Adrenal gland (tissue), 9 donors: ENCODE measurements at regions not wholly inside any gene's neighbourhood (a gene's known extent, or its start where the extent isn't known, plus 50 kb on each side); places are given as distances from the start of the nearest gene placed in this dataset.

Experiments used
- DNase-seq, 7 donors: peaks; one replicate each; pipeline ENCODE4 v3.0.0-alpha.2; 2019 to 2020
- H3K27ac ChIP-seq, 5 donors: fragments of 200-600 bp; sonication (generic) in 4 of 5; 1 replicate in 3 of 5; 2 replicates in 2 of 5; pipeline versions ENCODE4 v1.5.1 to v1.8.0; 2016 to 2020; ENCODE audit warnings: mild to moderate bottlenecking in 1 of 5
- H3K27me3 ChIP-seq: fragments of 200-600 bp; 2 replicates; pipeline ENCODE4 v1.8.0; 2021
- H3K36me3 ChIP-seq, 2 donors: fragments of 200-600 bp; replicated peaks in 1 of 2; 1 replicate in 1 of 2; 2 replicates in 1 of 2; pipeline versions ENCODE4 v1.5.1 to v1.8.0; 2018 to 2022
- H3K4me1 ChIP-seq, 2 donors: fragments of 200-600 bp; replicated peaks in 1 of 2; 1 replicate in 1 of 2; 2 replicates in 1 of 2; pipeline versions ENCODE4 v1.5.1 to v1.8.0; 2018 to 2021
- H3K4me3 ChIP-seq, 4 donors: fragments of 200-600 bp; sonication (generic) in 3 of 4; one replicate each; pipeline ENCODE4 v1.5.1; 2016 to 2018
- H3K9me3 ChIP-seq, 3 donors: fragments of 200-600 bp; sonication (generic) in 1 of 3; replicated peaks in 1 of 3; 1 replicate in 2 of 3; 2 replicates in 1 of 3; pipeline versions ENCODE4 v1.5.1 to v1.8.0; 2016 to 2021
- POLR2A ChIP-seq, 2 donors: fragments of 450-650 bp; IDR thresholded peaks; one replicate each; pipeline ENCODE4 v1.6.1; 2017; ENCODE audit warnings: antibody characterized with exemption in 2 of 2, mild to moderate bottlenecking in 2 of 2, moderate library complexity in 1 of 2
- WGBS, 4 donors: extraction: QIAGEN DNeasy Blood & Tissue Kit in 2 of 4; methylation state at CpG; one replicate each; pipeline versions ENCODE4 v1.1.5 to v1.1.7; 2013 to 2017; 5-methylcytosine and 5-hydroxymethylcytosine counted together
- intact Hi-C, 2 donors: fragments of 100-400 bp; cut with DNase I; formaldehyde crosslinking; loops; one replicate each; pipeline versions ENCODE4 v1.14.1 to v1.15.0; 2022 to 2023
- TF ChIP-seq, protein P1 (sequence below), 6 experiments: fragments of 450-650 bp in 4 of 6; fragments of 200-600 bp in 2 of 6; sonication (generic) in 1 of 6; IDR thresholded peaks; 1 replicate in 5 of 6; 2 replicates in 1 of 6; pipeline versions ENCODE4 v1.5.1 to v1.8.0; 2016 to 2021; ENCODE audit warnings: antibody characterized with exemption in 6 of 6, mild to moderate bottlenecking in 2 of 6, moderate library complexity in 1 of 6
- donor health status: healthy with polysubstance abuse.
- donor health status: Bipolar disorder and iron deficiency.
- donor health status: DM: yes; HTN: yes; CAD: no.
- donor health status: DM: no; HTN: no; CAD: no.
- donor health status: DM: no; HTN: no; CAD: no.

DNA sequence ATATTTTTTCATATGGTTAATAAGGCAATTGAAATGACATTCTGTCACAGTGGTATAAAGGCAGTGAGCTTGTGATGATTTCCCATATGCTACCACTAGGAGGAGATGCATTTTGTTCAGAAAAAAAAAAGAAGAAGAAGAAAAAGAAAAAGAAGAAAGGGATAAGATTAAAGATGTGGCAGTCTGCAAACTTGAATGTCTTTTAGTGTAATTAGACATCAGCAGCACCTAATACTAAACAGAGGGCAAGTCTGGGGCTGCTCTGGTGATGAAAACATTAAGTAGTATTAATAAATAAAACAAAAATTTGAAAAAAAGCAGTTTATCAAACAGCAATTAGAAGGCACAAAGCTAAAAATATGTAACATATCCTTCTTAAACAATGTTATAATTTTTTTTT lies 95.4 kb upstream of the DEFB112 start:
- Histone ChIP-seq H3K27ac (no peak overlapping the region), H3K9me3 (no peaks in the 10 kb centered on the region), H3K4me1 (no peaks in the 10 kb centered on the region), H3K36me3 (no peaks in the 10 kb centered on the region), H3K4me3 (no peak overlapping the region), H3K27me3 (no peaks in the 10 kb centered on the region)
- DNase-seq, result no peak
- intact Hi-C loops, result loop anchor here in 1 of 2 donors (10.0 kb wide), 1 partner anchor 460 kb away; no protein-coding TSS in a partner anchor
- no peak for TF ChIP-seq POLR2A (IDR thresholded peaks at IDR 0.05)
- TF ChIP-seq, protein P1, sequence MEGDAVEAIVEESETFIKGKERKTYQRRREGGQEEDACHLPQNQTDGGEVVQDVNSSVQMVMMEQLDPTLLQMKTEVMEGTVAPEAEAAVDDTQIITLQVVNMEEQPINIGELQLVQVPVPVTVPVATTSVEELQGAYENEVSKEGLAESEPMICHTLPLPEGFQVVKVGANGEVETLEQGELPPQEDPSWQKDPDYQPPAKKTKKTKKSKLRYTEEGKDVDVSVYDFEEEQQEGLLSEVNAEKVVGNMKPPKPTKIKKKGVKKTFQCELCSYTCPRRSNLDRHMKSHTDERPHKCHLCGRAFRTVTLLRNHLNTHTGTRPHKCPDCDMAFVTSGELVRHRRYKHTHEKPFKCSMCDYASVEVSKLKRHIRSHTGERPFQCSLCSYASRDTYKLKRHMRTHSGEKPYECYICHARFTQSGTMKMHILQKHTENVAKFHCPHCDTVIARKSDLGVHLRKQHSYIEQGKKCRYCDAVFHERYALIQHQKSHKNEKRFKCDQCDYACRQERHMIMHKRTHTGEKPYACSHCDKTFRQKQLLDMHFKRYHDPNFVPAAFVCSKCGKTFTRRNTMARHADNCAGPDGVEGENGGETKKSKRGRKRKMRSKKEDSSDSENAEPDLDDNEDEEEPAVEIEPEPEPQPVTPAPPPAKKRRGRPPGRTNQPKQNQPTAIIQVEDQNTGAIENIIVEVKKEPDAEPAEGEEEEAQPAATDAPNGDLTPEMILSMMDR (IDR thresholded peaks at IDR 0.05), result peak in 5 of 6 experiments; percentile 10 to 49 (median 39)

DNA sequence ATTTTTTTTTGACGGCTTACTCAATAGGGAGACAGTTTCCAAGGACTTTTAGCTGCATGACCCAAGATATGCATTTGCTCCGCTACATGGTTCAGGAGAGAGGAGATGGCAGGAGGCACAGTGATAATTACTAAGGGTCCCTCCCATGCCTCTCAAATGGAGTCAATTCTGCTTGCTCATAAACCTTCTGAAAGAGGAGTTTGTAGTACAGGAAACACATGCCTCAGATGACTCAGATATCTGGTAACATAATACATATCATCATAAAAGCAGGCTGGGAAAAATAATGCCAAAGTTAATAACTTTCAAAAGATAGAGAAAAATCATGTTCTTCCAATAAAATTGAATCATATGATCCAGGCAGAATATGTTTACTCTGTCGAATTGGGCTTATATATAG lies 97.6 kb upstream of the DEFB112 start:
- WGBS, 4 donors, result 62 to 73% (median 65%) methylated on average over 3 of the region's 3 CpGs
- intact Hi-C loops, result loop anchor here in 1 of 2 donors (10.0 kb wide), 1 partner anchor 457 kb away; no protein-coding TSS in a partner anchor
- Histone ChIP-seq H3K36me3 (no peaks in the 10 kb centered on the region), H3K4me3 (no peak overlapping the region), H3K4me1 (no peaks in the 10 kb centered on the region), H3K9me3 (no peaks in the 10 kb centered on the region), H3K27me3 (no peaks in the 10 kb centered on the region), H3K27ac (no peak overlapping the region)
- no peak for DNase-seq
- TF ChIP-seq, protein P1 (IDR thresholded peaks at IDR 0.05), result no peak
- no peak for TF ChIP-seq POLR2A (IDR thresholded peaks at IDR 0.05)

DNA sequence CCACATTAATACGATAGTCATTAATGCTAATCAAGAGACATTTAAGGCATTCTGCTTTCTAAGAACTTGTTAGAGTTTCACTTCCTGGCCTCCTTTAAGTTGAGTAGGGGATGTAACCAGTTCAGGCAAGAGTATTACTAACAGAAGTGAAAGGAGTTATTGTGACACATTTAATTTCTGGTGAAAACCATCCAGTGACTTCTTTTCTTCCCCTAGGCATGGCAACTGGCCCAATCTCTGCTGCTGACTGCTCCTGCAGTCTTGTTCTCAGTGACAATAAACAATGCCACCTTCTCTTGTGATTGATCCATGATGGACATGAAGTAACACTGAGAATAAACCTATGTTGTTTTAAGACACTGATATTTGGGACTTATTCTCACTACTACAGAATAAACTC lies 130.9 kb upstream of the DEFB112 start:
- intact Hi-C loops, result no loop called here
- Histone ChIP-seq H3K9me3 (no peaks in the 10 kb centered on the region), H3K36me3 (no peaks in the 10 kb centered on the region), H3K4me3 (no peak overlapping the region), H3K27me3 (no peaks in the 10 kb centered on the region), H3K4me1 (peaks cover 0 to 5% of the 10 kb centered on the region in 2 donors), H3K27ac (no peak overlapping the region)
- TF ChIP-seq, protein P1 (IDR thresholded peaks at IDR 0.05), result no peak
- TF ChIP-seq POLR2A (IDR thresholded peaks at IDR 0.05), result no peak
- 76 to 90% (median 83%) methylated on average over 1 of the region's 1 CpG for WGBS, 4 donors
- DNase-seq, result no peak

DNA sequence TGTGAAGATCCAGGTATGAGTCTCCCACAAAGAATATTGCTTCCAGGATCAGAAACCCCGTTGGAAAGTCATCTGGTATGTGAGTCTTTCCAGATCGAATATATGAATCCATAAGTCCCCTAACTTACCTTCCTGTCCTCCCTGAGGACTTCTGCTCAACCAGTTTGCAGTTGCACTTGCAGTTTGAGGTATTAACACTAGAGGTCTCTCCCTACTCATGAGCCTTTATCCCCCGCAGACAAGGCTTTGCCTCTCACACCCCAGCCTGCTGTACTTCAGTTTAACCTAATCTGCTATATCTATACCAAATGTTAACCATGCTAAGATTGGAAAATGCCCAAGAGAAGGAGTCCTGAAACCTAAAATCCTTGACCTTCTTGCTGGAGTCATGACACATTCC lies 135.3 kb upstream of the DEFB112 start:
- Histone ChIP-seq H3K36me3 (no peaks in the 10 kb centered on the region), H3K9me3 (no peaks in the 10 kb centered on the region), H3K27ac (no peak overlapping the region), H3K27me3 (no peaks in the 10 kb centered on the region), H3K4me3 (no peak overlapping the region), H3K4me1 (peaks cover 0 to 5% of the 10 kb centered on the region in 2 donors)
- WGBS, 4 donors, result 59 to 75% (median 69%) methylated on average over 3 of the region's 3 CpGs
- no peak for DNase-seq
- no peak for TF ChIP-seq POLR2A (IDR thresholded peaks at IDR 0.05)
- TF ChIP-seq, protein P1 (IDR thresholded peaks at IDR 0.05), result peak in 4 of 6 experiments; percentile 14 to 32 (median 30)
- intact Hi-C loops, result no loop called here
